GM21786 (cell line): ENCODE measurements at regions not wholly inside any gene's neighbourhood (a gene's known extent, or its start where the extent isn't known, plus 50 kb on each side); places are given as distances from the start of the nearest gene placed in this dataset.
"Not testable (repeated sequence)": the region's sequence is repeated elsewhere in the genome, so short reads cannot be mapped to it uniquely, and the experiment has no call there.

Experiments
- ATAC-seq: cut with Tn5 transposase; IDR thresholded peaks from one replicate; pipeline ENCODE4 v1.9.1; 2021; ENCODE audit not compliant: unreplicated experiment

DNA sequence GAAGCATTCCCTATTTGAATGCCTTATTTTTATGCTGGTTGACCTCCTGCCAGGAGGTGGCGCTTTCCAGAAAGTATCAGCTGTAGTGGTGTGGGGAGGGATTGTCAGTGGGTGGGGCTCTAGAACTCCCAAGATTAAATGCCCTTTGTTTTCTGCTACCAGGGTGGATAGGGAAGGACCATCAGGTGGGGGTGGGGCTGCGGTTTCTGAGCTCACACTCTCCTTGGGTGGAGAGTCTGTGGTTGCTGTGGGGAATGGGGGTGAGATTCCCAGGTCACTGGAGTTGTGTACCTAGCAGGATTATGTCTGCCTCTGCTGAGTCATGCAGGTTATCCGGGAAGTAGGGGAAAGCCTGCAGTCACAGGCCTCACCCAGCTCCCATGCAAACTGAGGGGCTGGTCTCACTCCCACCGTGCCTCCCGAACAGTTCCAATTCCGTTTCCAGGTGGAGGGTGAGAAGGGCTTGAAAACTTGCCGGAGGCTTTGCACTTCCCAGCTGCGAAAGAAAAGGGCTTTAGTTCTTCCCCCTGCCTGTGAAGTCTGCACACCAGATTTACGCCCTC, 68.3 kb downstream of the ALG10B start:
- ATAC-seq: no peak

DNA sequence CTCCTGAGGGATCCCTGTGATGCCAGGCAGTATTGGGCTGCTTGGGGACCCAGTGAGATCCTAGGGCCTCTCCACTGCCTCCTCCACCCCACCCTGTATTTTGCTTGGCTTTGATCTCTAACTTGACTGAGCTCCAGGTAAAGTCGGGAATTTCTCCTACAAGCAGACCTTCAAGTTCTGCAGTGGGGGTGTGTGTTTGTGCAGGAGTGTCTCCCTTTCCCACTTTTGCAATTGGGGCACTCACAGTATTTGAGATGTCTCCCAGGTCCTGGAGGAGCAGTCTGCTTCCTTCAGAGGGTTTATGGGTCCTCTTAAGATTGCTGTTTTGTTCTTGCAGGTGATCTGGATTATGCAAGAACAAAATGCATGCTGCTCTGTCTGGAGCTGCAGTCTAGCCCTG, 68.9 kb downstream of the ALG10B start:
- ATAC-seq: no peak

DNA sequence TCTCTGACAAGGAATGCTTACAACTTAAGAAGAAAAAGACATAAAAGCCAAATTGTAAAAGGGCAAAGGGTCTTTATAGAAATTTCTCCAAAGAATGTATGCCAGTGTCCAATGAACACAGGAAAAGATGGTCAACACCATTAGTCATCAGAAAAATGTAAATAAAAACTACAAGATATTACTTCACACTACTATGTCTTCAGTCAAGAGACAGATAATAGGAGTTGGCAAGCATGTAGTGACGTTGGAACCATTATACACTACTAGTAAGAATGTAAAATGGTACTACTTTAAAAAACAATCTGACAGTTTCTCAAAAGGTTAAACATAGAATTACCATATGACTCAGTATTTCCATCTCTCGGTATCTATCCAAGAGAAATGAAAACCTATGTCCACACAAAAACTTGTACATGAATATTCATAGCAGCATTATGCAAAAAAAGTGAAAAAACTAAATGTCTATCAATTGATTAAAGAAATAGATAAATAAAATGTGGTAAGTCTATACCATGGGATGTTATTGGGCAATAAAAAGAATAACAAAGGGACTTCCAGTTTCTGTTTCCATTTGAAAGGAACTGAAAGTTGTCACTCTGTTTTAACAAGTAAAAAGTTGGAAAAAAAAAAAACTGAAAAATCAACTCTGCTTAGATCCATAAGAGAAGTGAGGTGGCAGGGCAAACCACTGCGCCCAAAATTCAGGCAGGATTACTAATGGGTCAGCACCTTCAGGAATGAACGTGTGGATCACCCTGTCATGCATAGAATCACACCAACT, 69.8 kb downstream of the ALG10B start:
- ATAC-seq: peak; percentile 60

DNA sequence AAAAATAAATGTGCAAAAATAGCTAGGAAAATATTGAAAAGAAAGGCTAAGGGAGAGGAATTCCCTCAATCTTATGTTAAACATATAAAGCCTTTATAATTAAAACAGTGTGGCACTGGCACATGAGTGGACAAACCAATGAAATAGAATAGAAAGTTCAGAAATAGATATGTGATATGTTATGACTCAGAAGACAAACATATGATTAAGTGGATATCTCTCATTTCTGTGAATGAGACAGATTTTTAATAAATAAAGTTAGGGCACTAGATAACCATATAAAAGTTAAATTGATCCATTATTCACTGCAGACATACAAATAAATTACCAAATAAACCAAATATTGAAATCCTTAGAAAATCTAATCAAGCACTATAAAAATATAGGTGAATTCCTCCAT, 73.0 kb downstream of the ALG10B start:
- ATAC-seq: no peak

DNA sequence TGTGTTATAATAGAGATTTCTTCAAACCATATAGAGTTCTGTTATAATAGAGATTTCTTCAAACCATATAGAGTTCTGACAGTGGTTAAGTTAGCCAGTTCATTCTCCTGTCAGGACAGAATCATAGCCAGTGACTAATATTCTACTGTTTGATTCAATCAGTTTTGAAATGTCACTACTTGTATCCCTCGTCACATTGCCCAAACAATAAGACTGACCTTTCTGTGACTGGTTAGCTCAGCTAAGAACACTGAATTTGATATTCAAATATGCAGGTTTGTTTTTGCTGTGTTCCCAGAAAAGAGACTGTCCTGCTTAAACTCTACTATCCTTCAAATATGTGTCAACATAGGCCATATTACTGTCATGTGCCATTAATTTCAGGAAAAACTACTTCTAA, 74.4 kb downstream of the ALG10B start:
- no peak for ATAC-seq

DNA sequence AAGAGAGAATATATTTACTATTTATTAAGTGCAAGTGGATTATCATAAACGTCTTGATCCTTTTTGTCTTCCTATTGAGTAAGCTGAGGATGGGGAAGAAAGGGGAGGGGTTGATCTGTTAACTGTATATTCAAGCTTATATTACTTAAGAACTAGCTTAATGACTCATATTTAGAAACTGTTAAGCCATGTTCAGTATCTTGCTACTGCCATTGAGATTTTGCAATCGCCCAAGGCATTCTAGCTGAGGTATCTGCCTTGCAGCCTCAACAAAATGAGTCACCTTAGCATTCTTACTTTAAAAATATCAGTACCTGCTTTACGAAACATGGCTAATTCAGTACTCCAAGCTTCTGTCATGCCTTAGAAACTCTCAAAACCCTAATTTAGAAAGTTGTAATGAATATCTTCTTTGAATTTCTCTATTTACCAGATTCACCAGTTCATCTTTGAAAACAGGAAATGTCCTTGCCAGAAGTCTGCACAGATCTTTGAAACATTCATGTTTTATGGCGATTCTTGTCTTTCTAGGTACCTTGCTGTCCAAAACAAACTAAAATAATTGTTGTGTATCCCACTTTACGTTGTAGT, 76.1 kb downstream of the ALG10B start:
- ATAC-seq: peak; percentile 48

DNA sequence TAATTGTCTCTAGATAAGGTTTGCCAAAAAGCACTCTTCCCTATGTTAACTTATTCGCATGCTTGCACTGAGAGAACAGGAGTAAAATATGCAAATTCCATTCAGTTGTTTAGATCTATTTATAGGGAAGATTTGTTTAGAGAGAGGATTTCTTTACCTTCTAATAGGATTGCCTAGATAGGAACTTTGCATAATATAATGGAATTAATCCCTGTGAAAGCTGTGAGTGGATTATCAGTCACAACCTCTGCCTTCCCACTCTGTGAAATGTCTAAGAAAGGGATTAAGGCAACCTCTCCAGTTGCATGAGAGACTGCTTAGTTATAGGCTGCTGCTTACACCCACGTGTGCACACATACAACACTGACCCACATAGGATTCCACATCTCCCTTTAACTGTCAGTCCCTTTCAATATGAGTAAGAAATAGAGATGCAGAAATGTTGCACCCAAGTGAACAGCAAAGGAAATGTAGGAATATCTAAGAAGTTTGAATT, 83.2 kb downstream of the ALG10B start:
- ATAC-seq: no peak

DNA sequence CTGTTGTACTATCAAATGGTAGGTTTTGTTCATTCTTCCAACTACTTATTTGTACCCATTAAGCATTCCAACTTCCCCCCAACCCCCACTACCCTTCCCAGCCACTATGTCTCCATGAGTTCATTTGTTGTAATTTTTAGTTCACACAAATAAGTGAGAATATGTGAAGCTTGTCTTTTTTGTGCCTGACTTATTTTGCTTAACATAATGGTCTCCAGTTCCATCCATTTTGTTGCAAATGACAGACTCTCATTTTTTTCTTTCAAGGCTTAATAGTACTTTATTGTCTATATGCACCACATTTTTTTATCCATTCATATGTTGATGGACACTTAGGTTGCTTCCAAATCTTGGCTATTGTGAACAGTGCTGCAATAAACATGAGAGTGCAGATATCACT, 86.2 kb downstream of the ALG10B start:
- ATAC-seq: no peak

DNA sequence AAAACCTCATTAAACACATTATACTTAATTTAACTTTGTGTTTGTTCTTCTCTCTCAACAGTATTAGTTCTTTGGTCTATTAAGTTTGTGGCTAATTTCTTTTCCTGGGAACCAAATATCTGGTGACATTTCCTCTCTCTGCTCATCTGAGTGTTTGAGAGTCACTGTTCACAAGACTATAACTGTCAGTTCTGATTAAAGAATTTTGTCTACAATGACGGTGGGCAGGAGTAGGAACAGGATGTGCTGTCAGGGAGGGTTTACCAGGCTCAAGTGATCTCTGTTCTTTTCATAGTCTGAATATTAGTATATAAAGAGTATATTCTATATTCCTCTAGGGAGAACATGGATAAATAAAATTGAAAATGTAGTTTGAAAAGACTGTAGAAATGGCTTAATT, 92.9 kb downstream of the ALG10B start:
- ATAC-seq: no peak

DNA sequence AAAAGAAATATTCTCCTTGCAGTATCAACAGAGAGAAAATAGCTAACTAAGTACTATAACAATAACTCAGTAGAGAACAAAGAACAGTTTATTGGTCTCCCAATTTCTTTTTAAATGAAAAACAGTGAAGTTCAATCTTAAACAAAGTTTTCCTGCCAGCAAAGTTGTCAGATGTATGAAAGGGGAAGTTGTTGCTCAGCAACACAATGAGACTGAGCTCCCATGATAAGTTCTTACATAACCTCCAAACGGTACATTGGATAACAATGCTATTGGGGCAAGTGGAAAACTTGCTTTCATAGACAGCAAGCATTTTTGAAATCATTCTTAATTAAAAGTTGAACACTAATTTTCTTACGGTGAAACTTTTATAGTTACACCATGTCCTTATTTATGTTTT, 94.9 kb downstream of the ALG10B start:
- no peak for ATAC-seq

DNA sequence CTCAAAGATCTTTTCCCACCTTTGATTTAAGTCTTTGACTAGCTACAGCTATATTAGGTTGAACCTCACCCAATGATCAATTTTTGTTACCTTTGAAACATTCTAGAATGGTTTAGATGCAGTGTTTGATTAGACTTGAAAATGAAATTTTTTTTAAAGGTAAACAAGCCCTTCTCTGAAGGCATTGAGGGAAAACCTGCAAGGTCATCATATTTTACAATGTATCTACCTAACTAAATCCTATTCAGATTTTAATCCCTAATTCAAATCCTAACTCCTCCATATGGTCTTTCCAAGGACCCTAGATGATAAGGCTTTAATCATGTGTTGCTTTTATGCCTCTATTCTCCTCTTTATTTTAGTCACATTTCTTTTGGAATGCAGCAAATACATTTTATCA, 95.4 kb downstream of the ALG10B start:
- no peak for ATAC-seq

DNA sequence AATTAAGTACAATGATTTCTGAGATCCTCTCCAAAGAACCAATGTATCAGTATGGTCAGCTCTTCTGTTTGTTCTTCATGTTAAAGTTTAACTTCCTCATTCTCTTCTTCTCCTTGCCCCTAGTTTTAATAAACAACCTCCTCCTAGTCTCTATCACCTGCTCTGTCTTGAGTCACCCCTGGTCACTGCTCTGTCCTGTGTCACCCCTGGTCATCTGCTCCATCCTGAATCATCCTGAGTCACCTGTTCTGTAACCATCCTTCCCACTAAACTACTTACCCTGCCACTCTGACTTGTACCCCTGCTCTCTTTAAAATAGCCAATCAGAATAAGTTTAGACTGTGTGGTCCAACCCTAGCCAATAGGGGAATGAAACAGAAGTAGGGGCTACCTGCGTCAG, 100.5 kb downstream of the ALG10B start:
- no peak for ATAC-seq

DNA sequence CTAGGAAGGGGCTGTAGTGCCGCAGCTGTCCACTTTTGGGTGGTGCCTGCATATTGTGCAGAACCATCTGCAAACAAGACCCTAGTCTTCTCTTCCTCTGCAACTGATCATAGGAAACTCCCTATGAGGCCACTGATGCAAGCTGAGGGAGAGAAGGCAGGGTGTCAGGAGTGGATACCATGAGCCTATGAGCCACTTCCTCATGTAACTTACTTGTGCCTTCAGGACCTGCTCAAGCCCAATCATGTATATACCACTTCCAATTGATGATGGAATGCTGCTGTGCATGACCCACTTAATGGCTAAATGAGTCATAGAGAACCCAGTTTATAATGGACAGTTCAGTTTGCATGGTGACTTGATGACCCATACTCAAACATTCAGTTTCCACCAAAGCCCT, 107.9 kb downstream of the ALG10B start:
- ATAC-seq: no peak

DNA sequence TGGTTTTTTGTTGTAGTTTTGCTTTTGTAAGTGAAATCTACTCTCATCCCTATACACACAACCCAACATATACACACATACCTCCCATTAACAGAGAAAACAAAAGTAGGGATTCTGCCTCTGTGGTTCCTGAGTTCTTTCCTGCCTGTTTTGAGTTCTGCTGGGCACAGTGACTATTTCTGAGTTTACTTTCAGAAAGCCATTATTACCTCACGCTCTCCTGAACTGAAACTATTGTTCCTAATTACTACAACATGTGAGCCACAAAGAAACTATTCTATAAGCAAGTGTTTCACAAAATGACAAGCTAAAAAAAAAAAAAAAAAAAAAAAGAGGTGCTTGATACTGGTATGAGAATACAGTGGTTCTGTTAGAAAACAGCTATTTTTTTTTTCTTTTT, 110.9 kb downstream of the ALG10B start:
- ATAC-seq: no peak

DNA sequence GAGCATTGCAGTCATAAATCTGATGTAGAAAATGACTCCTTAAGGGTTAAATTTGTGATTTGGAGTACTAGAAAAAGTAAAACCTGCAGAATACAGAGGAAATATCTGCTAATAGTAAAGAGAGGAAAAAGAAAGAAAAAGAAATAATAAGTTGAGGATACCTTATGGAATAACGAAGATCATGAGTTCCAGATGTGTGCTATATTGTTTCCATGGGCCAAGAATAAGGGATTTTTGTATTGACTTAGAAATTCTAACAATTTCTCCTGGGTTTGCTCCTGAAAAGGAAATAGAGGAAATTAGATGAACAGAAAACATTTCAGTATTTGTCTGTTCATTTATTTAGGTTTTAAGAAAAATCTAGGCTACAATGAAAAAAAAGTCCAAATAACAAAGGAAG, 115.3 kb downstream of the ALG10B start:
- ATAC-seq: no peak

DNA sequence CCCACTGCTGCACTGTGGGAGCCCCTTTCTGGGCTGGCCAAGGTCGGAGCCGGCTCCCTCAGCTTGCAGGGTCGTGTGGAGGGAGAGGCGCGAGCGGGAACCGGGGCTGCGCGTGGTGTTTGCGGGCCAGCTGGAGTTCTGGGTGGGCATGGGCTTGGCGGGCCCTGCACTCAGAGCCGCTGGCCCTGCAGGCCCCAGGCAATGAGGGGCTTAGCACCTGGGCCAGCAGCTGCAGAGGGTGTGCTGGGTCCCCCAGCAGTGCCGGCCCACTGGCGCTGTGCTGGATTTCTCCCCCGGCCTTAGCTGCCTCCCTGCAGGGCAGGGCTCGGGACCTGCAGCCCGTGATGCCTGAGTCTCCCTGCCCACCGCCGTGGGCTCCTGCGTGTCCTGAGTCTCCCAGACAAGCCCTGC, 125.3 kb downstream of the ALG10B start:
- not testable (repeated sequence) for ATAC-seq

DNA sequence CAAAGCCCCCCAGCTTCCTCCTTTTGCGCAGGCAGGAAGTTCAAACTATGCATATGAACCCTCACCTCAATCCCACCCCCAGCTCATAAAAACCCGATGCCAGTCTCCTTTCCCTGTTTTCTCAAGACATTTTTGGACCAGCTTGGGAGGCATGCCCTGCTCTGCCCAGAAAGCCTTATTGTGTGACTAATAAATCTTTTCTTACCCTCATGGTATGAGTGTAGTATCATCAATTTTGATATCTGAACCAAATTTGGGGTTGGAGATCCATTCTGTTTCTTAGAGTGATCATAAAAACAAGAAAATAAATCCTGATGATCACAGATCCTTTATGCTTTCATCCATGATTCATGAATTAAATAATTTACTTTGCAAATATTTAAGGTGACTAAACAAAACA, 128.5 kb downstream of the ALG10B start:
- ATAC-seq: no peak

DNA sequence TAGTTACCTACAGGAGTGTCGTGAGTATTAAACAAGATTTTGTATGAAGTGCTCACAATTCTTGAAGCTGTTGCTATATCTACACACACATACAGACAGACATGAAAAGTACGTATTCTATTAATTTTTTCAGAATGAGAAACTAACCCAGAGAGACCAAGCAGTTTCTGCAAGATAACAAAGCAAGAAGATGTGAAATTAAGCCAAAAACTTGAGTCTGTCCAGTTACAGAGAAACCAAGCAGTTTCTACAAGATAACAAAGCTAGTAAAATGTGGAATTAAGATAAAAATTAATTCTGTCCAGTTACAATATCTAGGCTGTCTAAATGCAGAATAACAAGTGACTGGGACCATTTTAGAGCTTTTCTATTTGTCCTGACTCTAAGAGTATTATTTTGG, 132.4 kb downstream of the ALG10B start:
- no peak for ATAC-seq

DNA sequence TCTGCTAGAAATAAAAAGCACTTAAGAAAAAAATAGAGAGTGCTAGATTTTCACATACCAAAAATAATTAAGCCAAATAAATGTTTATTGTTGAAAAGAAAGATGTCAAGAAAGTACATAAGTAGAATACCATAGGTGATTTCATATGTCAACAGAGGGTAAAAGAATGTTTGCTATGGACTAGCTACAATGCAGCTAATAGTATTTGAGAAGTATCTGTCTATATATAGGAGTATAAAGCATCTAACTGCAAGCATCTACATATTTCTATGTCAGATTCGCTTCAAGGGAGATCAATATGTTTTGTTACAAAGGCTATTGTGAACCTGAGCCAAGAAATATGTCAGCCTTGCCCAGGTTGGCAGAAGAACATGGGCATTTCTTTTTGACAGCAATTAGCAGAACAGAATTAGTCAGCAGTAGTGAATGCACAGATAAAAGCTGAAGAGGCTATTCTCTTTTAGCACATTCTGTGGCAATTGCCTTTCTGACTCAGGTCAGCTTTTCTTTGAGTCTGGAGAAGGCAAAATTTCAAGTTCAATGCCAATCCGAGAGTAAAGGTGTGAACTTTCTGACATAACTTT, 140.1 kb downstream of the ALG10B start:
- no peak for ATAC-seq

DNA sequence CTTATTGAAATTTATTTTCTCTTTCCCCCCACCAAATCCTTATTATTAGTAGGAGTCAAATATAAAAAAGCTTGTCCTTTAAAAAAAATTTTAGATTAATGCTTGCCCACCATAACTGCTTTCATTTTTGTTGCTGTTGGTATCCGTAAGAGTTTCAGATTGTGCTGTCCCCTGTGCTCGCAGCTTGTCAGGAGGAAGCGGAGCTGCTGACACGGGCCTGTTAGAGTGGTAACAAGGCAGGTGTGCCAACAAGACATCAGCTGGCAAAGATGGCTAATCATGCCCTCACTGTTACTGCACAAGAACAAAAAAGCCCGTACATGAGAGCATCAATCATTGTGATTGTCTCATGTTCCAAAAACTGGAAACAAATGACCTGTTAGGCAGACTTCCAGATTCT, 148.4 kb downstream of the ALG10B start:
- ATAC-seq: no peak

DNA sequence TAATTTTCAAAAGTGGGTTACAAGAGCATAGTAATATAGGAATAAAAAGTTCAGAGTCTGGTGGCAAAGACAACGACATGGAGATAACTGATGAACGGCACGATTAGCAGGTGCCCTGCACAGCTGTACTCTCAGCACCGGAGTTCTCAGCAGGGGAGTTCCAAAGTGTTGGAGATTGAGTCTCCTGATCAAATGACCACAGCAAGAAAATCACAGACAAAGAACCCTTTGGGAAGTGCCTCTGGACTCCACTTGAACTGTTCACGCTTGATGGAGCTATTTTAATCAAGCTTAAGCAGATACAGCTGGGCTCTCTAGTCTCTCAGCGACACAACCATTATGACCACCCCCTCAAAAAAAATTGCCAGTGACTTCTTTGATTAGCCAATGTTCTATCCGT, 153.1 kb downstream of the ALG10B start:
- ATAC-seq: no peak
